WI38 (cell line): ENCODE measurements at regions not wholly inside any gene's neighbourhood (a gene's known extent, or its start where the extent isn't known, plus 50 kb on each side); places are given as distances from the start of the nearest gene placed in this dataset.
"Not testable (repeated sequence)": the region's sequence is repeated elsewhere in the genome, so short reads cannot be mapped to it uniquely, and the experiment has no call there.

ENCODE experiments used
- H3K4me3 ChIP-seq: 2 replicates; pipeline ENCODE4 v1.5.1; 2011; ENCODE audit warnings: low read depth, mild to moderate bottlenecking, control low read depth, low read length

- H3K4me3 ChIP-seq = not testable (repeated sequence)
Observed at GRCh38 chr2:87575138-87575537, 172.7 kb upstream of the PLGLB2 start.

- H3K4me3 ChIP-seq = not testable (repeated sequence)
Observed at GRCh38 chr2:87577358-87577757, 170.5 kb upstream of the PLGLB2 start.

DNA sequence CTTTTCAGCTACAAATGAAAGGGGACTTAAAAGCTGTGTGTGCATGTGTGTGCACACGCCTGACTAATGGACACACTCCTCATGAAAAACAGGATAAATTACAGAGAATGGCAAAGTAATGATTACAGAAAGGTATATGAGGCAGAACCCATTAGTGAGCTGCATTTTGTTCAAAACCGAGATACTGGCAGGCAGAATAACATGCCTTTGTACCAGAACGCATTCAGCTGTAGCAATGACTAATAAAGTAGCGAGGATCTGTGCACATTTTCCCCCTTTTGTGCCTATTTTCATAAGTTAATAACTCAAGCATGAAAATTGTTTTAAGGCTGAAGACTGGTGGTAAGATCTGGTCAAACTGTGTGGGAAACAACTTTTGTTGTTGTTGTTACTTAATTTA is 165.7 kb upstream of the PLGLB2 start:
- H3K4me3 ChIP-seq = not testable (repeated sequence)

- not testable (repeated sequence) for H3K4me3 ChIP-seq
Observed at GRCh38 chr2:87582579-87582978, 165.3 kb upstream of the PLGLB2 start.

GRCh38 chr2:87583370-87583769 is 164.5 kb upstream of the PLGLB2 start:
- H3K4me3 ChIP-seq = not testable (repeated sequence)

DNA sequence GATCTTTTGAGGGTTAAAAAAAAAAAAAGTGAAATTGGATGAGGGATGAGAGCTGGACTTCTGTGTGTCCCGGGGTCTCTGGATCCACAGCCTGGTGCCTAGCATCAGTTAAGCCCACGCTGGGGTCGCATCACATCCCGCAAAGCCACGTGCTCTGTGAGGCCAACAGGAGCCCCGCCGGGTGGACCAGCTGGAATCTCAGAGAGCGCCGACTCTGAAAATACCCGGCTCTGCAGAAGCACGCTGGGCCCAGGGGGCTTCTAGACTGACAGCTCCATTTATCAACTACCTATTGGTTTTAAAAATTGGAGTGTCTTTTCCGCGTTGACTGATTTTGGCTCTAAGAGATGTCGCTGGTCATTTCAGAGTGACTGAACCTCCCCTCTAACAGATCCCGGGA is 164.1 kb upstream of the PLGLB2 start:
- not testable (repeated sequence) for H3K4me3 ChIP-seq

- not testable (repeated sequence) for H3K4me3 ChIP-seq
Observed at GRCh38 chr2:87584268-87584906, 163.5 kb upstream of the PLGLB2 start.

- not testable (repeated sequence) for H3K4me3 ChIP-seq
Observed at GRCh38 chr2:87587934-87588333, 160.0 kb upstream of the PLGLB2 start.

DNA sequence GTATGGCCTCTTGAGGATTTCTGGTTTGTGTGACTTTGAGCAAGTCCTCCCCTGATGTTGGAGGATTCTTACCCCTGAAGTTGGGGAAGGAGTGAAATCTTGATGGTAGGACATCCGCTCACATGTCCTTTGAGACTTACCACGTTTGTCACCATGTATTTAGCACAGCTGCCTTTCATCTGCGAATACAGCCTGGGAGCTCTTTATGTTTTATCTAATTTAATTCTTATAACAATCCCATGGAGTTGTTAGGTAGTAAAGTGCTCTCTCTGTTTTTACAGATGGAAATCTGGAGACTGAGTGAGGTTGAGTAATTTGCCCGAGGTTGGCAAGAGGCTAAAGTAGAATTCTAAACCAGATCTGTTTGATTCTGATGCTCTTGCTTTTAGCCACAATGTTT is 154.9 kb upstream of the PLGLB2 start:
- H3K4me3 ChIP-seq = not testable (repeated sequence)

- H3K4me3 ChIP-seq = not testable (repeated sequence)
Observed at GRCh38 chr2:87593784-87594610, 153.9 kb upstream of the PLGLB2 start.

GRCh38 chr2:87594611-87594992 is 153.3 kb upstream of the PLGLB2 start:
- not testable (repeated sequence) for H3K4me3 ChIP-seq

DNA sequence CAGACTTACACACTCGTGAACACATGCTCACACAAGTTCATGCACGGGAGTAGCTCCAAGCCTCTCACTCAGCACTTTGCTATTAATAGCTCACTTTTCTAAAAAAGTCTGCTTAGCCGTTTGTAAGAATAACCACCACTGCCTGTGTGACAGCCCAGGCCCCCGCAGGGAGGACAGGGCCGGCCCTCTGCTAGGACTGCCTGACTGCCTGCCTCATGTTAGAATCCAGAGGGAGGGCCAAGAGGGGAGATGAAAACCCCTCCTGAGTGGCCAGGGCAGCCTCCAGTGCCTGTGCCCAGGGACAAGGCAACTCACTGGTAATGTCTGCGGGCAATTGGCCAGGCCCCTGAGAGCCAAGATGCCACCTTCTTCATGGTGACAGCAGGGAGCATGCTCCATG is 152.9 kb upstream of the PLGLB2 start:
- H3K4me3 ChIP-seq = not testable (repeated sequence)

DNA sequence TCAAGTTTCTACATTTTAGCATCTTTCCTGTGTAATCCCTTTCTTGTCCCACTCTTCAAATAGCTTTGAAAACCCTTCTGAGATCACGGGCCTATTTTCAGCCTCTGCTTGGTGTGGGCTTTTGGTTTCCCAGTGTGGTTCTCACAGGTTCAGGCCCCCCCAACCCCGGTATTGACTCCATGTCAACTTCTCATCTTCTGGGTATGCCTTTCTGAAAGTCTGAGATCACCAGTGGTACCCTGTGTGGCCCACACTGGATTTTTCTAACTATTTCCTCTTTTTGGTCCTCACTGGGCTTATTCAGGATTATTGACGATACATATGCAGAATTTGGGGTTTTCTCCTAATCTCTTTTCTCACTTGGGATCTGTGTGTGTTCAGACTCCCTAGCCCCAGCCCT is 146.9 kb upstream of the PLGLB2 start:
- H3K4me3 ChIP-seq = not testable (repeated sequence)

GRCh38 chr2:87602118-87602517 is 145.8 kb upstream of the PLGLB2 start:
- H3K4me3 ChIP-seq = not testable (repeated sequence)

GRCh38 chr2:87602728-87603127 is 145.2 kb upstream of the PLGLB2 start:
- not testable (repeated sequence) for H3K4me3 ChIP-seq

GRCh38 chr2:87603418-87604278 is 144.2 kb upstream of the PLGLB2 start:
- not testable (repeated sequence) for H3K4me3 ChIP-seq

- H3K4me3 ChIP-seq = not testable (repeated sequence)
Observed at GRCh38 chr2:87604279-87604818, 143.5 kb upstream of the PLGLB2 start.

DNA sequence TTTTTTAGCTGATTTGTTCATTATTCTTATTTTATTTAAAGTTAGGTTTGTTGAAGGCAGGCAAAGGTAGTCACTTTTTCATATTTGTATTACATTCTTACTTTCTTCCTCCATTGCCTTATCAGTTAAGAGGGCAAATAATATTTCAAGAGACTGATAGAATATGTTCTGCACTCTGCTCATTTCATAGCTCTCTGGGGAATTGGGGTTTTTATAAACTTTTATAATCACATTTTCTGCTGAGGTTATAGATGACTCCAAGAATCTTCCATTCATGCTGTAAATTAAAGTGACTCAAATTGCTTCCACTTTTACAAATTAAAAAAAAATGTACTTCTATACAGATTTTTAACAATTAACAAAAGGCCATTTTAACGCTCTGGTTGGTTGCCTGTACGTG is 142.9 kb upstream of the PLGLB2 start:
- H3K4me3 ChIP-seq = not testable (repeated sequence)

GRCh38 chr2:87608377-87609166 is 139.3 kb upstream of the PLGLB2 start:
- not testable (repeated sequence) for H3K4me3 ChIP-seq

GRCh38 chr2:87610974-87611373 is 136.9 kb upstream of the PLGLB2 start:
- not testable (repeated sequence) for H3K4me3 ChIP-seq
